ENCODE measurements at regions not wholly inside any gene's neighbourhood (a gene's known extent, or its start where the extent isn't known, plus 50 kb on each side); places are given as distances from the start of the nearest gene placed in this dataset.

DNA sequence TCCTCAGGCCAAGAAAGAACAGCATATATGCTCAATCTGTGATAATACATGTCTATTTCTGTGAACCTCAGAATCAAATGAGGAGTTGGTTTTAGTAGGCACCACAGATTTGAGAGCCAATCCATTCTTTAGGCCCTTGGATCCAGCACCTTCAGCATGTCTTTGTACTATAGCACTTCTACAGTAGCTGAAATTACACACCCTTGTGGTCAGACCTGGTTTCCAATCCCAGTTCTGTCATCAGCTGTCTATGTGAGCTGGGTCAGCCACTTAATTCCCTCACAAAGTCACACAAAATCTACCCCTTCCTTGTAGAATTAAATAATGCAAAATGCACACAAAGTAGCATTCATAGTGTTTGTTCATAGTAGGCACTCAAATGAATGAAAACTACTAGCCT lies 381.3 kb upstream of the LARGE1 start:
- H3K4me1 ChIP-seq = no peaks in the 10 kb centered on the region
- no peak overlapping the region for H3K4me3 ChIP-seq
- POLR2A ChIA-PET = no interaction called here
- CTCF ChIA-PET = no interaction called here
- H3K9me3 ChIP-seq = no peaks in the 10 kb centered on the region
- H3K4me2 ChIP-seq = no peak overlapping the region
- TF ChIP-seq BHLHE40 (IDR thresholded peaks at IDR 0.05; ENCODE audit: low read depth, low read length) (no peak), CBX8 (IDR thresholded peaks at IDR 0.05) (no peak), FOXS1 (CRISPR knock-in tag; IDR thresholded peaks at IDR 0.05) (no peak), RARB (CRISPR knock-in tag; IDR thresholded peaks at IDR 0.05) (no peak), HOXB13 (CRISPR knock-in tag; IDR thresholded peaks at IDR 0.05; ENCODE audit: low read depth) (no peak), KDM1A (IDR thresholded peaks at IDR 0.05; ENCODE audit: low read depth) (no peak), ZFP36 (IDR thresholded peaks at IDR 0.05; ENCODE audit: borderline replicate concordance, partially characterized antibody) (no peak), GATA3 (IDR thresholded peaks at IDR 0.05; ENCODE audit: borderline replicate concordance) (no peak), POLR2AphosphoS2 (conservative IDR thresholded peaks at IDR 0.05; ENCODE audit: low read length) (no peak), RAD21 (conservative IDR thresholded peaks at IDR 0.05 in 1 of 2, IDR thresholded peaks at IDR 0.05 in 1 of 2) (no peak), MYC (IDR thresholded peaks at IDR 0.05; ENCODE audit: borderline replicate concordance, low read length) (no peak), EP300 (IDR thresholded peaks at IDR 0.05) (no peak), CEBPB (IDR thresholded peaks at IDR 0.05) (no peak), JUNB (IDR thresholded peaks at IDR 0.05) (no peak)
- TF ChIP-seq, protein P1, sequence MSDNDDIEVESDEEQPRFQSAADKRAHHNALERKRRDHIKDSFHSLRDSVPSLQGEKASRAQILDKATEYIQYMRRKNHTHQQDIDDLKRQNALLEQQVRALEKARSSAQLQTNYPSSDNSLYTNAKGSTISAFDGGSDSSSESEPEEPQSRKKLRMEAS (IDR thresholded peaks at IDR 0.05) = no peak
- TF ChIP-seq, protein P2, sequence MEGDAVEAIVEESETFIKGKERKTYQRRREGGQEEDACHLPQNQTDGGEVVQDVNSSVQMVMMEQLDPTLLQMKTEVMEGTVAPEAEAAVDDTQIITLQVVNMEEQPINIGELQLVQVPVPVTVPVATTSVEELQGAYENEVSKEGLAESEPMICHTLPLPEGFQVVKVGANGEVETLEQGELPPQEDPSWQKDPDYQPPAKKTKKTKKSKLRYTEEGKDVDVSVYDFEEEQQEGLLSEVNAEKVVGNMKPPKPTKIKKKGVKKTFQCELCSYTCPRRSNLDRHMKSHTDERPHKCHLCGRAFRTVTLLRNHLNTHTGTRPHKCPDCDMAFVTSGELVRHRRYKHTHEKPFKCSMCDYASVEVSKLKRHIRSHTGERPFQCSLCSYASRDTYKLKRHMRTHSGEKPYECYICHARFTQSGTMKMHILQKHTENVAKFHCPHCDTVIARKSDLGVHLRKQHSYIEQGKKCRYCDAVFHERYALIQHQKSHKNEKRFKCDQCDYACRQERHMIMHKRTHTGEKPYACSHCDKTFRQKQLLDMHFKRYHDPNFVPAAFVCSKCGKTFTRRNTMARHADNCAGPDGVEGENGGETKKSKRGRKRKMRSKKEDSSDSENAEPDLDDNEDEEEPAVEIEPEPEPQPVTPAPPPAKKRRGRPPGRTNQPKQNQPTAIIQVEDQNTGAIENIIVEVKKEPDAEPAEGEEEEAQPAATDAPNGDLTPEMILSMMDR (IDR thresholded peaks at IDR 0.05) = no peak
- TF ChIP-seq, protein P3, sequence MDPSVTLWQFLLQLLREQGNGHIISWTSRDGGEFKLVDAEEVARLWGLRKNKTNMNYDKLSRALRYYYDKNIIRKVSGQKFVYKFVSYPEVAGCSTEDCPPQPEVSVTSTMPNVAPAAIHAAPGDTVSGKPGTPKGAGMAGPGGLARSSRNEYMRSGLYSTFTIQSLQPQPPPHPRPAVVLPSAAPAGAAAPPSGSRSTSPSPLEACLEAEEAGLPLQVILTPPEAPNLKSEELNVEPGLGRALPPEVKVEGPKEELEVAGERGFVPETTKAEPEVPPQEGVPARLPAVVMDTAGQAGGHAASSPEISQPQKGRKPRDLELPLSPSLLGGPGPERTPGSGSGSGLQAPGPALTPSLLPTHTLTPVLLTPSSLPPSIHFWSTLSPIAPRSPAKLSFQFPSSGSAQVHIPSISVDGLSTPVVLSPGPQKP (IDR thresholded peaks at IDR 0.05; ENCODE audit: low read depth, low read length) = no peak
- TF ChIP-seq, protein P4, sequence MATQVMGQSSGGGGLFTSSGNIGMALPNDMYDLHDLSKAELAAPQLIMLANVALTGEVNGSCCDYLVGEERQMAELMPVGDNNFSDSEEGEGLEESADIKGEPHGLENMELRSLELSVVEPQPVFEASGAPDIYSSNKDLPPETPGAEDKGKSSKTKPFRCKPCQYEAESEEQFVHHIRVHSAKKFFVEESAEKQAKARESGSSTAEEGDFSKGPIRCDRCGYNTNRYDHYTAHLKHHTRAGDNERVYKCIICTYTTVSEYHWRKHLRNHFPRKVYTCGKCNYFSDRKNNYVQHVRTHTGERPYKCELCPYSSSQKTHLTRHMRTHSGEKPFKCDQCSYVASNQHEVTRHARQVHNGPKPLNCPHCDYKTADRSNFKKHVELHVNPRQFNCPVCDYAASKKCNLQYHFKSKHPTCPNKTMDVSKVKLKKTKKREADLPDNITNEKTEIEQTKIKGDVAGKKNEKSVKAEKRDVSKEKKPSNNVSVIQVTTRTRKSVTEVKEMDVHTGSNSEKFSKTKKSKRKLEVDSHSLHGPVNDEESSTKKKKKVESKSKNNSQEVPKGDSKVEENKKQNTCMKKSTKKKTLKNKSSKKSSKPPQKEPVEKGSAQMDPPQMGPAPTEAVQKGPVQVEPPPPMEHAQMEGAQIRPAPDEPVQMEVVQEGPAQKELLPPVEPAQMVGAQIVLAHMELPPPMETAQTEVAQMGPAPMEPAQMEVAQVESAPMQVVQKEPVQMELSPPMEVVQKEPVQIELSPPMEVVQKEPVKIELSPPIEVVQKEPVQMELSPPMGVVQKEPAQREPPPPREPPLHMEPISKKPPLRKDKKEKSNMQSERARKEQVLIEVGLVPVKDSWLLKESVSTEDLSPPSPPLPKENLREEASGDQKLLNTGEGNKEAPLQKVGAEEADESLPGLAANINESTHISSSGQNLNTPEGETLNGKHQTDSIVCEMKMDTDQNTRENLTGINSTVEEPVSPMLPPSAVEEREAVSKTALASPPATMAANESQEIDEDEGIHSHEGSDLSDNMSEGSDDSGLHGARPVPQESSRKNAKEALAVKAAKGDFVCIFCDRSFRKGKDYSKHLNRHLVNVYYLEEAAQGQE (IDR thresholded peaks at IDR 0.05) = no peak
- ATAC-seq (no peak), DNase-seq (ENCODE audit: low read depth in 1 of 2, low spot score in 1 of 2) (no peak), FAIRE-seq (no peak)
- no peak overlapping the region for H3K27ac ChIP-seq

DNA sequence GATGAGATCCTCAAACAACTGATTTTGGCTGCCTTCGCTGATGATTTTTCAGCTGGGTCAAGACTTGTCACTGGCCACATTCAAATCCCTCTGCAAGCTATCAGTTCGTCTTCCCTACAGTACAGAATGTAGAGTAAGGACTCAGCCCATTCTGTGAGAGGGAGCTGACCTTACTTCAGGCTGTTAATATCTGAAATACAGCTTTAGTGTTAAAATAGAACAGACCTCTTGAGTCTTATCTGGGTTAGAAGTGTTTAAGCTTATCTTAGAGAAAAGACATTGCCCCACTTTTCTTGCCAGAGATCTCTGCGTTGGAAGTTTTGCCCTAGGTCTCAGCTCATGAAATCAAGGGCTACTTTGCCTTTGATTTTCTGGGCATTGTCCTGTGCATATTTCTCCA lies 383.4 kb upstream of the LARGE1 start:
- TF ChIP-seq SMC3 (IDR thresholded peaks at IDR 0.05) (no peak), CHD4 (IDR thresholded peaks at IDR 0.05; ENCODE audit: borderline replicate concordance) (no peak), FOSB (CRISPR knock-in tag; IDR thresholded peaks at IDR 0.05) (no peak), ZNF302 (CRISPR knock-in tag; IDR thresholded peaks at IDR 0.05) (no peak), CEBPB (IDR thresholded peaks at IDR 0.05) (no peak), MYC (IDR thresholded peaks at IDR 0.05; ENCODE audit: borderline replicate concordance, low read length) (no peak)
- TF ChIP-seq, protein P5, sequence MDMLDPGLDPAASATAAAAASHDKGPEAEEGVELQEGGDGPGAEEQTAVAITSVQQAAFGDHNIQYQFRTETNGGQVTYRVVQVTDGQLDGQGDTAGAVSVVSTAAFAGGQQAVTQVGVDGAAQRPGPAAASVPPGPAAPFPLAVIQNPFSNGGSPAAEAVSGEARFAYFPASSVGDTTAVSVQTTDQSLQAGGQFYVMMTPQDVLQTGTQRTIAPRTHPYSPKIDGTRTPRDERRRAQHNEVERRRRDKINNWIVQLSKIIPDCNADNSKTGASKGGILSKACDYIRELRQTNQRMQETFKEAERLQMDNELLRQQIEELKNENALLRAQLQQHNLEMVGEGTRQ (IDR thresholded peaks at IDR 0.05) = no peak
- FAIRE-seq (no peak), DNase-seq (ENCODE audit: low read depth in 1 of 2, low spot score in 1 of 2) (no peak), ATAC-seq (no peak)
- ChIA-PET POLR2A (no interaction called here), CTCF (no interaction called here)
- Histone ChIP-seq H3K4me1 (no peaks in the 10 kb centered on the region), H3K4me3 (no peak overlapping the region), H3K9me3 (no peaks in the 10 kb centered on the region), H3K27ac (no peak overlapping the region), H3K4me2 (no peak overlapping the region)
- 7% methylated on average over 3 of the region's 3 CpGs for WGBS (ENCODE audit: missing lambda C conversion rate)
